HepG2 (cell line): ENCODE measurements at regions not wholly inside any gene's neighbourhood (a gene's known extent, or its start where the extent isn't known, plus 50 kb on each side); places are given as distances from the start of the nearest gene placed in this dataset.
A peak's percentile ranks its signal among the peaks of the same experiment; 100 is the strongest.

Experiments used
- ATAC-seq: fragments of 200-7000 bp; cut with Tn5 transposase; 3 replicates; pipeline ENCODE4 v1.9.1; 2020; ENCODE audit warnings: mild to moderate bottlenecking, moderate library complexity
- BruUV-seq: library from RNA; stranded (reverse); fragments of 400-500 nt; replicated peaks from 2 replicates; lab custom pipeline; 2021; lab: Mats Ljungman, UMichigan
- CTCF ChIA-PET: fragments of 300-600 bp; formaldehyde crosslinking; extraction: SDS; loops from one replicate; lab custom pipeline; 2021; ENCODE audit warnings: low total read pairs, inconsistent platforms, low intra/inter-chr PET ratio; lab: Yijun Ruan, JAX
- POLR2A ChIA-PET: fragments of 350-600 bp; sonication (Branson Sonifier 250); formaldehyde crosslinking; loops from one replicate; lab custom pipeline; 2020; ENCODE audit warnings: antibody characterized with exemption, inconsistent platforms; lab: Yijun Ruan, JAX
- DNase-seq: peaks from one replicate; pipeline ENCODE4 v3.0.0-alpha.2; 2015; ENCODE audit warnings: low spot score
- FAIRE-seq: peaks from 3 replicates; lab custom pipeline; 2011; peaks lifted over from hg19 to GRCh38; lab: Jason Lieb, UNC
- H2AFZ ChIP-seq: one replicate; pipeline ENCODE4 v1.6.1; 2011; ENCODE audit warnings: low read length, inconsistent platforms
- H3K27ac ChIP-seq: fragments of 300-600 bp; 3 replicates; pipeline ENCODE4 v1.8.0; 2011; ENCODE audit warnings: mixed run types, mild to moderate bottlenecking, mixed read lengths, low read length, inconsistent platforms; ENCODE audit not compliant: insufficient read depth; ENCODE audit errors: extremely low read length
- H3K27me3 ChIP-seq, 2 experiments: fragments of 200-600 bp in 1 of 2; 2 replicates in 1 of 2; 3 replicates in 1 of 2; pipeline versions ENCODE4 v1.6.0 to v1.8.0; 2011; ENCODE audit warnings: low read length in 2 of 2, mild to moderate bottlenecking in 2 of 2, moderate library complexity in 2 of 2, inconsistent platforms in 1 of 2; ENCODE audit not compliant: insufficient read depth in 2 of 2, control insufficient read depth in 1 of 2
- H3K36me3 ChIP-seq, 2 experiments: fragments of 200-600 bp in 1 of 2; replicated peaks in 1 of 2; 2 replicates in 1 of 2; 3 replicates in 1 of 2; pipeline versions ENCODE4 v1.5.1 to v1.8.0; 2011; ENCODE audit warnings: low read length in 2 of 2, inconsistent platforms in 1 of 2; ENCODE audit not compliant: insufficient read depth in 2 of 2, control insufficient read depth in 1 of 2
- H3K4me1 ChIP-seq: 2 replicates; pipeline ENCODE4 v1.5.1; 2012; ENCODE audit warnings: low read length, inconsistent platforms; ENCODE audit not compliant: insufficient read depth
- H3K4me2 ChIP-seq: 2 replicates; pipeline ENCODE4 v1.6.0; 2011; ENCODE audit warnings: low read depth, low read length, inconsistent platforms
- H3K4me3 ChIP-seq, 3 experiments: fragments of 200-600 bp in 1 of 3; sonication (generic), shearing (Covaris generic) in 1 of 3; replicated peaks in 1 of 3; 2 replicates each; pipeline ENCODE4 v1.5.1; 2011 to 2016; ENCODE audit warnings: low read length in 3 of 3, inconsistent platforms in 2 of 3, low read depth in 2 of 3, mild to moderate bottlenecking in 2 of 3, control low read depth in 1 of 3, mixed read lengths in 1 of 3; ENCODE audit not compliant: insufficient read depth in 1 of 3
- H3K79me2 ChIP-seq: one replicate; pipeline ENCODE4 v1.6.1; 2011; ENCODE audit warnings: low read length, inconsistent platforms; ENCODE audit not compliant: insufficient read depth
- H3K9ac ChIP-seq: 2 replicates; pipeline ENCODE4 v1.6.0; 2011; ENCODE audit warnings: mild to moderate bottlenecking, low read depth, low read length, inconsistent platforms; ENCODE audit not compliant: insufficient read depth
- H3K9me3 ChIP-seq: 2 replicates; pipeline ENCODE4 v1.5.1; 2012; ENCODE audit warnings: mild to moderate bottlenecking, low read length
- H4K20me1 ChIP-seq: 2 replicates; pipeline ENCODE4 v1.6.0; 2011; ENCODE audit warnings: inconsistent platforms, mild to moderate bottlenecking, low read length, moderate library complexity; ENCODE audit not compliant: insufficient read depth
- EZH2 ChIP-seq: conservative IDR thresholded peaks from 2 replicates; pipeline ENCODE4 v1.6.1; 2012; ENCODE audit warnings: mild to moderate bottlenecking, low read depth, low read length, moderate library complexity
- GZF1 ChIP-seq: sonication (generic); formaldehyde crosslinking; IDR thresholded peaks from 2 replicates; pipeline ENCODE4 v1.5.1; 2020; ENCODE audit warnings: mild to moderate bottlenecking, missing genetic modification reagents
- MXD4 ChIP-seq: IDR thresholded peaks from 2 replicates; pipeline ENCODE4 v1.6.1; 2016; ENCODE audit warnings: mild to moderate bottlenecking, missing biosample characterization, missing genetic modification reagents
- NR1H2 ChIP-seq: sonication (generic); formaldehyde crosslinking; IDR thresholded peaks from 2 replicates; pipeline ENCODE4 v1.8.1; 2022; ENCODE audit warnings: low read depth, missing genetic modification reagents, borderline replicate concordance
- NR2F2 ChIP-seq: IDR thresholded peaks from 2 replicates; pipeline ENCODE4 v1.6.1; 2012; ENCODE audit warnings: low read depth, inconsistent platforms, borderline replicate concordance
- SOX5 ChIP-seq: IDR thresholded peaks from 2 replicates; pipeline ENCODE4 v1.6.1; 2016; ENCODE audit warnings: borderline replicate concordance
- STAG1 ChIP-seq: sonication (generic); formaldehyde crosslinking; IDR thresholded peaks from 2 replicates; pipeline ENCODE4 v1.4.0; 2020; ENCODE audit warnings: missing genetic modification reagents
- ZBTB3 ChIP-seq: sonication (generic); formaldehyde crosslinking; IDR thresholded peaks from 2 replicates; pipeline ENCODE4 v1.4.0; 2020; ENCODE audit warnings: low read depth, mild to moderate bottlenecking, moderate library complexity, missing genetic modification reagents, borderline replicate concordance
- ZBTB7A ChIP-seq: sonication (generic); formaldehyde crosslinking; IDR thresholded peaks from 2 replicates; pipeline ENCODE4 v1.8.0; 2022; ENCODE audit warnings: mild to moderate bottlenecking, missing genetic modification reagents
- ZNF235 ChIP-seq: sonication (generic); formaldehyde crosslinking; IDR thresholded peaks from 2 replicates; pipeline ENCODE4 v1.8.1; 2023; ENCODE audit warnings: mild to moderate bottlenecking, missing genetic modification reagents, borderline replicate concordance
- ZNF350 ChIP-seq: sonication (generic); formaldehyde crosslinking; IDR thresholded peaks from 2 replicates; pipeline ENCODE4 v1.4.0; 2020; ENCODE audit warnings: mild to moderate bottlenecking, low read depth, missing genetic modification reagents, borderline replicate concordance
- ZNF567 ChIP-seq: sonication (generic); formaldehyde crosslinking; IDR thresholded peaks from 2 replicates; pipeline ENCODE4 v1.8.1; 2023; ENCODE audit warnings: mild to moderate bottlenecking, missing genetic modification reagents, borderline replicate concordance
- in situ Hi-C: cut with HindIII; loops from 2 replicates; pipeline ENCODE4 v1.10.0; 2017; ENCODE audit warnings: low pct_unique_long_range_greater_than_20kb; ENCODE audit not compliant: extremely low pct_ligation_motif_present
- intact Hi-C: fragments of 100-400 bp; cut with micrococcal nuclease; formaldehyde crosslinking; loops from one replicate; pipeline ENCODE4 v1.10.0; 2022; ENCODE audit not compliant: unreplicated experiment

- TF ChIP-seq STAG1 (CRISPR knock-in tag), result peak; percentile 64
These were observed 1062.6 kb downstream of the NR2F1-AS1 start (continued) for GRCh38 chr5:92518318-92518904.

- in situ Hi-C loops, result no loop called here
- no peak for DNase-seq
- POLR2A ChIA-PET, result no interaction called here
- BruUV-seq, result no TSS peak
- H3K4me1 ChIP-seq, result no peaks in the 10 kb centered on the region
- TF ChIP-seq GZF1 (CRISPR knock-in tag), result no peak
- no peak for TF ChIP-seq ZBTB7A (CRISPR knock-in tag)
- no peak for TF ChIP-seq ZNF350 (CRISPR knock-in tag)
- no peak for TF ChIP-seq SOX5
- TF ChIP-seq ZNF567 (CRISPR knock-in tag), result no peak
- no peak for TF ChIP-seq EZH2
- no peak for TF ChIP-seq NR1H2
- no peak for TF ChIP-seq NR2F2
- no peak for TF ChIP-seq ZBTB3 (CRISPR knock-in tag)
- TF ChIP-seq MXD4 (CRISPR knock-in tag), result no peak
- TF ChIP-seq ZNF235 (CRISPR knock-in tag), result no peak
- TF ChIP-seq, all 625 proteins: peak for 0
- Histone ChIP-seq H3K27ac (no peak overlapping the region), H3K4me3 (no peak overlapping the region), H3K9me3 (peaks cover 31% of the 10 kb centered on the region), H2AFZ (no peak overlapping the region), H4K20me1 (no peaks in the 10 kb centered on the region), H3K36me3 (no peaks in the 10 kb centered on the region), H3K4me2 (no peak overlapping the region), H3K9ac (no peak overlapping the region), H3K27me3 (no peaks in the 10 kb centered on the region), H3K79me2 (no peaks in the 10 kb centered on the region)
- ATAC-seq, result no peak
- CTCF ChIA-PET, result no interaction called here
- intact Hi-C loops, result loop anchor here (5.0 kb wide), 1 partner anchor 1032 kb away; no protein-coding TSS in a partner anchor
- no peak for FAIRE-seq
These were observed 1066.1 kb downstream of the NR2F1-AS1 start for GRCh38 chr5:92514896-92515295.
